GM19324 (cell line): ENCODE measurements at regions not wholly inside any gene's neighbourhood (a gene's known extent, or its start where the extent isn't known, plus 50 kb on each side); places are given as distances from the start of the nearest gene placed in this dataset.
"Not testable (repeated sequence)": the region's sequence is repeated elsewhere in the genome, so short reads cannot be mapped to it uniquely, and the experiment has no call there.

ENCODE experiments used
- ATAC-seq: cut with Tn5 transposase; IDR thresholded peaks from one replicate; pipeline ENCODE4 v1.9.1; 2021; ENCODE audit warnings: mild to moderate bottlenecking, moderate library complexity; ENCODE audit not compliant: unreplicated experiment, low FRiP score

GRCh38 chr20:39766333-39766732 is 804.2 kb downstream of the DHX35 start:
- ATAC-seq = no peak

GRCh38 chr20:39762716-39763115 is 800.6 kb downstream of the DHX35 start:
- ATAC-seq = no peak

DNA sequence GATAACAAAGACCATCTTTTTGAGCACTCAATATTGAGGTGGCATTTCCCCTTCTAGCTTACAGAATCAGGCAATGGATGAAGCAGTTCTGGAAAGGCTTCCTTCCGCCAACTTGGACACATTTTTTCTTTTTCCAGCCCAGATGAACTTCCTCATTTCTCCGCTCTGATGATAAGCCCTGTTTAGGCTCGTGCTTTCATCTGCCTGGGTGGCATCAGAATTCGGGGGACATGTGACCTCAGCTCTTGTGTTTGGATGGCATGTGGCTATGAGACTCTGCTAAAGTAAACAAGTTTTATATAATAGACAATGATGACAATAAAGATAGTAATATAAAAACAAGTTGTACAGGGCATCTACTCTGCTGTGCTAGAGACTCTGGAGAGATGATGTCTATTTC is 796.7 kb downstream of the DHX35 start:
- ATAC-seq = no peak

GRCh38 chr20:39756828-39757227 is 794.7 kb downstream of the DHX35 start:
- ATAC-seq = no peak

DNA sequence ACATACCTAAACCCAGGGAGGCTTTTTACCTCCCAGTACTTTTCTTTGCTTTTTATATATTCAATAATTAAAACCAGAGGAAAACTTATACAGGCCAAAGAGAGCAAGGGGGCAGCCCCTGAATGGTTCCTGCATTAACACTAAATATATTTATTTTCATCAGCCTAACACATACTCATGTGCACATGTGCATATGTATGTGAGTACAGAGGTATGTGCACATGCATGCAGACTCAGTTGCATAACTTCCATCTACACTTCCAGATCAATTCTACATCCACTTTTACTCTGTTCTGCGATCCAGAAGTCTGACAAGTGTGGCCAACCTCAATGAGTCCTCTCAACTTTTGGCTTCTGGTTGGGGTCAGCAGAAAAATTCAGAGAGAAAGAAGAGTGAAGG is 794.2 kb downstream of the DHX35 start:
- no peak for ATAC-seq

DNA sequence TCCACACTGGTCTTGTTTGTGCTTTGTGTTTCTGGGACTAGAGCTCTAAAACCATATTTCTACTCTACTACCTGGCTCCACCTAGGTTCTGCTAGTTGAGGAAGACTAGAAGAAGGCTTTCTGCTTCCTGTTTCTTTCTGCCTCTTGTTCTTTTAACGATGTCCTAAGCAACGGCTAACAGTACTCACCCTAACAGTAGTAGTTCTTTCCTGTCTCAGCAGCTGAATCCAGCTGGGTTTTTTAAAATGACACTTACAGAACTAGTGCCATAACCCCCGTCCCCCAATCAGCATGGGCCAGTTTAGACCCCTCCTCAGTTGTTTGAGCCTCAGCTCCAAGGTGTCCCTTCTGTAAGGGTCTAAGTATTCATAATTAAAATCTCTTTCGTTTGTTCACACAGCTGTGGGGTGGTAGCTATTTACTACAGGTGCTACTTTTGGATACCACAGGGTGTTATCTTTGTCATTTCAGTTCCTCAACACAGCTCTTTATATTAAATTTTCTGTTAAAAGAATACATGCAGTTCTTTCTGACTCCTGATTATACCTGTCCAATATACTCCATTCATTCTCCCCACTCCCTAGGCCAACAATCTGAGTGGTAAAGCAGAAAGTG is 790.2 kb downstream of the DHX35 start:
- ATAC-seq = peak; percentile 73

GRCh38 chr20:39751557-39752137 is 789.5 kb downstream of the DHX35 start:
- ATAC-seq = no peak

GRCh38 chr20:39745380-39745779 is 783.2 kb downstream of the DHX35 start:
- ATAC-seq = no peak

DNA sequence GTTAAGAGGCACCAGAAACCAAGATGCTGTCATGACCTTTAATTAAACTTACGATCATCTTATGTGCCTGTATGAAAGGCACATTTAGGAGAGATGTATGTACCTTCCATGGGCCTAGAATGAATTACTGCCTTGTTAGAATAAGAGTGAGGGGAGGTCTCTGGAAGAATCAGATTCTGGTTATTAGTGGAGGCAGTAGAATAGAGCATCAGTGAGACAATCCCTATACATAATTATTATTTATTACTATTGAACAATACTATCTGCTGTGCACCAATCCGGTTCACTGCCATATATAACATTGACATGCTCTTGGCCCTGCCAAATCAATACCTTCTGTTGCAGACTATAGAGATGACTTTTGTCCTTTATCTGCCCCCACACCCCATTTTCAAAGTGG is 776.5 kb downstream of the DHX35 start:
- ATAC-seq = no peak

DNA sequence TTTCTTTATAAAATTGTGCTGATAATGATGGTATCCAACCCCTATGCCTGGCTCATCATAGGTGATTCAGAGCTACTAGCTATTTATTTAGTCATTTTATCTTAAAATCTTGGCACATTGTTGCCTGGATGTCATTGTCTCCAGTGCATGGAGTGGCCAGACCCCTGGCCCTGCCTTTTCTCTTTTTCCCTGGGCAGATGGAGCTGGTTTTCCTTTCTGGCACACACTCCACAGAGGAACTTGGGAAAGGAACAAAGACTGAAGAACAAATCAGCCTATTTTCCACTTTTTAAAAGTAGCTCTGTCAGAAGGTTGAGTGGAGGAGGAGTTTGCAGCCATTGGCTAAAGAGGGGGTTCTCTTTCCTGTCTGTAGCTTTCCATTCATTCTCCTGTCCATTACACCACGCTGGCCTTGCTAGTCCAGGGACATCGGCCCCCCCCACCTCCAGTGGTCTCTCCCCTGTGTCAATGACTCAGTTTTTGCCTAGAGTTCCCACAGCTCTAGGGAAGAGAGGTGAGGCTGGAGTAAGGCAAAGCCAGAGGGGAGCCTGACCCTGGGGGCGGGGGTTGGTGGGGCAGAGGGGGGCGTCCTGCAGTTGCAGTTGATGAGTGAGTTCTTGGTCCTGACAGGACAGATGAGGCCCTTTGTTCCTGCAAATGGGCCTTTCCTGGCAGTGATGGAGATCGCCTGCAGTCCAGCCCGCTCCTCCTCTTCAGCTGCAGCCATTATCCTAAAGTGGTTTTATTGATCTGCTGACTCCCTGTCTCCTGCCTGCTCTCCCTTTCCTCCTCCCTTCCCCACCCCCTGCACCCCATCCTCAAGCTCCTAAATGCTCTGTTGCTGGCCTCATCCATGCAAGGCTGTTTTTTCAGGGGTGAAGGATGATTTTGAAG is 774.5 kb downstream of the DHX35 start:
- ATAC-seq = no peak

- not testable (repeated sequence) for ATAC-seq
These were observed 763.4 kb downstream of the DHX35 start for GRCh38 chr20:39725513-39725912.

DNA sequence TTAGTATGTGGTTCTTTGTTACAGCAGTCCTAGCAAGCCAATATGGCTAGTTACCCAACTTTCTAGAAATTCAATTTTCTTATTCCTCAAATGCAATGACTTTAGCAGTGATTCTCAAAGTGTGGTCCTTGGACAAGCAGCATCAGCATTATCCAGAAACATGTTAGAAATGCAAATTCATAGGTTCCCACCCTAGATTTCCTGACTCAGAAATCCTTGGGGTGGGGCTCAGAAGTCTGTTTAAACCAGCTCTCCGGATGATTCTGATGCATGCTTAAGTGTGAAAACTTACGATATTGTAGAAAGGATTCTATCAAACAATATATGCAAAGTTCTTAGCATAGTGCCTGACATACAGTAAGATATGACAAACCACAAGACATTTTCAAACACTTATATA is 757.1 kb downstream of the DHX35 start:
- ATAC-seq = no peak

GRCh38 chr20:39717936-39718335 is 755.8 kb downstream of the DHX35 start:
- ATAC-seq = no peak

- no peak for ATAC-seq
These were observed 754.7 kb downstream of the DHX35 start for GRCh38 chr20:39716796-39717341.

DNA sequence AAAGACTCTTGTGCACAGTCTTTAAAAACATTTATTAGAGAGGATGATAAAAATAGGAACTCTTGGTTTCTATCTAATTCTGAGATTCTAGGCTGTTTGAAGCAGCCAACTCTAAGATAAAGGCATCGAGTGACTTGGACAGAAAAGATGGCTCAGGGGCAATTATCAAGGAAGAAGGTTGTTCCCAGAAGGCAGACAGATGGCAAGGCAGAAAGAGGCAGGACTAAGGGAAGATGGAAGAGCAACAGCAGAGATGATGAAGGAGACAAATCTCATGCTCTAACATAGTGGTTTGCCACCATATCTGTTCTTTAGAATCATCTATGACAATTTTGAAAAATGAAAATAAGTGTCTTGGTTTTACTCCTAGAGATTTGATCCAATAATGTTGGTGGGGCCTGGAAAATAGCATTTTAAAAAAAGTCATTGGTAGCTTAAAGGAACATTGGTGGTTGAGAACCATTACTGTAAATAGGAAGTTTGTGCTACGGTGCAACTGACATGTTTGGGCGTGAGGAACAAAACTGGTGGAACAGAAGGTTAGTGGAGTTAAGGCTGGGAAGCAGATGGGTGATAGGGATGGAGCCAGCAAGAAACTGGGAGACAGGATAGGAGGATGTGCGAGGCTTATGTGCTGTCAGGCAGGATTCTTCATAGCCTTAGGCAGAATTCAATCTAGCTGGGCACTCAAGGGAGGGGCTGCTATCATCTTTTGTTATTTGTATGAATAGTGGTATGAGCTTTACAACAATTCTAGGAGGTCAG is 751.1 kb downstream of the DHX35 start:
- no peak for ATAC-seq

DNA sequence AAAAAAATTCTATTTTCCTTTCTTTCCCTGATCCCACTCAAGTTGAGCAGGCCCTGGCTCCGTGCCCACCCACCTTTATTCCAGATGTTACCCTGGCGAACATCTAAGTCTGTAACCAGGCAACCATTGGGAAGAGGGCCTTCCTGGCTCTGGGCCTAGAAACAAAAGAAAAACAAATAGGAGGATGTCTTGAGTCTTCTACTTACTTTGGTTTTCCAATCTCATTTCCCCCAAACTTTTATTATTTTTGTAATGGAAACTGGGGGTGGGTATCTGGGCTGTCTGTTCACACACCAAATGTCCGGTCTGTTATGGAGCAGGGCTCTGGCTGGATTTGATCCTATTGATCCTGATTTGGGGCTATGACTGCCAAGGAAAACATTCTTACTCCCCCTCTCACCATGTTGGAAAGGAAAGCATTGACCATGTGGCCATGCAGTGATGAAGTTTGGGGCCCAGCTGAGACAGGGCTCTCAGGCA is 744.1 kb downstream of the DHX35 start:
- no peak for ATAC-seq

DNA sequence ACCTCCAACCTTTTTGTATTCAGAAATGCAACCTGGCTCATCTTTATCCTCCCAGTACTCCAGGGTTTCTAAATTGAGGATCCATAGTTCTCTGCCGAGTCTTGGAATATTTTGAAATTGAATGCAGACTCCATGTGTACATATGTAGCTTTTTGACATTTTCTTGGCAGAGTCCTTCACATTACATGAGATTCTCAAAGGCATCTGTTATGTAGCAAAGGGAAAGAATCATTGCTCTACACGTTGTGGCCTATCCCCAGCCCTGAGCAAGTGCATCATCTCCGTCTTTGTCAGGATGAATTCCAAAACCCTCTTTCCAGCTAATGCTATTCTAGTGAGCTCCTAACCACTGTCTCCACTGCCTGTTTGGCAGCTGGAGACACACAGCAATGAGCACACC is 742.9 kb downstream of the DHX35 start:
- ATAC-seq = no peak

- not testable (repeated sequence) for ATAC-seq
These were observed 741.2 kb downstream of the DHX35 start for GRCh38 chr20:39703357-39703756.

- no peak for ATAC-seq
These were observed 740.7 kb downstream of the DHX35 start for GRCh38 chr20:39702701-39703349.

- ATAC-seq = no peak
These were observed 738.4 kb downstream of the DHX35 start for GRCh38 chr20:39700528-39700927.
